Peyer's patch (tissue), 4 donors: ENCODE measurements at regions not wholly inside any gene's neighbourhood (a gene's known extent, or its start where the extent isn't known, plus 50 kb on each side); places are given as distances from the start of the nearest gene placed in this dataset.
"Not testable (repeated sequence)": the region's sequence is repeated elsewhere in the genome, so short reads cannot be mapped to it uniquely, and the experiment has no call there.

ENCODE experiments used
- DNase-seq, 3 donors: peaks; one replicate each; pipeline ENCODE4 v3.0.0-alpha.2; 2017 to 2019
- H3K27ac ChIP-seq, 4 donors: fragments of 200-600 bp; sonication (generic); one replicate each; pipeline ENCODE4 v1.5.1; 2016 to 2019
- H3K27me3 ChIP-seq, 2 donors: fragments of 200-600 bp; sonication (generic); one replicate each; pipeline ENCODE4 v1.5.1; 2019
- H3K36me3 ChIP-seq, 3 donors: fragments of 200-600 bp; sonication (generic); one replicate each; pipeline ENCODE4 v1.5.1; 2016 to 2019
- H3K4me1 ChIP-seq, 4 donors: fragments of 200-600 bp; sonication (generic); one replicate each; pipeline ENCODE4 v1.5.1; 2016 to 2019
- H3K4me3 ChIP-seq, 4 donors: fragments of 200-600 bp; sonication (generic); 1 replicate in 3 of 4; 2 replicates in 1 of 4; pipeline ENCODE4 v1.5.1; 2016 to 2019; ENCODE audit warnings: mild to moderate bottlenecking in 1 of 4
- H3K9me3 ChIP-seq, 4 donors: fragments of 200-600 bp; sonication (generic); one replicate each; pipeline ENCODE4 v1.5.1; 2016 to 2019; ENCODE audit warnings: mild to moderate bottlenecking in 1 of 4
- POLR2A ChIP-seq, 2 donors: fragments of 450-650 bp; IDR thresholded peaks; one replicate each; pipeline ENCODE4 v1.5.1; 2017; ENCODE audit warnings: antibody characterized with exemption in 2 of 2, mild to moderate bottlenecking in 2 of 2, moderate library complexity in 2 of 2
- TF ChIP-seq, protein P1 (sequence below), 6 experiments: fragments of 450-650 bp in 4 of 6; fragments of 200-600 bp in 2 of 6; sonication (generic) in 1 of 6; IDR thresholded peaks; one replicate each; pipeline ENCODE4 v1.5.1; 2017 to 2019; ENCODE audit warnings: antibody characterized with exemption in 6 of 6, mild to moderate bottlenecking in 3 of 6, moderate library complexity in 1 of 6

GRCh38 chr12:87015352-87015751 is 759.2 kb upstream of the MGAT4C start:
- H3K27me3 ChIP-seq = no peaks in the 10 kb centered on the region
- DNase-seq = no peak
- H3K27ac ChIP-seq = no peak overlapping the region
- no peaks in the 10 kb centered on the region for H3K9me3 ChIP-seq
- H3K4me3 ChIP-seq = no peak overlapping the region
- TF ChIP-seq, protein P1, sequence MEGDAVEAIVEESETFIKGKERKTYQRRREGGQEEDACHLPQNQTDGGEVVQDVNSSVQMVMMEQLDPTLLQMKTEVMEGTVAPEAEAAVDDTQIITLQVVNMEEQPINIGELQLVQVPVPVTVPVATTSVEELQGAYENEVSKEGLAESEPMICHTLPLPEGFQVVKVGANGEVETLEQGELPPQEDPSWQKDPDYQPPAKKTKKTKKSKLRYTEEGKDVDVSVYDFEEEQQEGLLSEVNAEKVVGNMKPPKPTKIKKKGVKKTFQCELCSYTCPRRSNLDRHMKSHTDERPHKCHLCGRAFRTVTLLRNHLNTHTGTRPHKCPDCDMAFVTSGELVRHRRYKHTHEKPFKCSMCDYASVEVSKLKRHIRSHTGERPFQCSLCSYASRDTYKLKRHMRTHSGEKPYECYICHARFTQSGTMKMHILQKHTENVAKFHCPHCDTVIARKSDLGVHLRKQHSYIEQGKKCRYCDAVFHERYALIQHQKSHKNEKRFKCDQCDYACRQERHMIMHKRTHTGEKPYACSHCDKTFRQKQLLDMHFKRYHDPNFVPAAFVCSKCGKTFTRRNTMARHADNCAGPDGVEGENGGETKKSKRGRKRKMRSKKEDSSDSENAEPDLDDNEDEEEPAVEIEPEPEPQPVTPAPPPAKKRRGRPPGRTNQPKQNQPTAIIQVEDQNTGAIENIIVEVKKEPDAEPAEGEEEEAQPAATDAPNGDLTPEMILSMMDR (IDR thresholded peaks at IDR 0.05) = no peak
- TF ChIP-seq POLR2A (IDR thresholded peaks at IDR 0.05) = no peak
- H3K4me1 ChIP-seq = no peaks in the 10 kb centered on the region
- no peaks in the 10 kb centered on the region for H3K36me3 ChIP-seq

DNA sequence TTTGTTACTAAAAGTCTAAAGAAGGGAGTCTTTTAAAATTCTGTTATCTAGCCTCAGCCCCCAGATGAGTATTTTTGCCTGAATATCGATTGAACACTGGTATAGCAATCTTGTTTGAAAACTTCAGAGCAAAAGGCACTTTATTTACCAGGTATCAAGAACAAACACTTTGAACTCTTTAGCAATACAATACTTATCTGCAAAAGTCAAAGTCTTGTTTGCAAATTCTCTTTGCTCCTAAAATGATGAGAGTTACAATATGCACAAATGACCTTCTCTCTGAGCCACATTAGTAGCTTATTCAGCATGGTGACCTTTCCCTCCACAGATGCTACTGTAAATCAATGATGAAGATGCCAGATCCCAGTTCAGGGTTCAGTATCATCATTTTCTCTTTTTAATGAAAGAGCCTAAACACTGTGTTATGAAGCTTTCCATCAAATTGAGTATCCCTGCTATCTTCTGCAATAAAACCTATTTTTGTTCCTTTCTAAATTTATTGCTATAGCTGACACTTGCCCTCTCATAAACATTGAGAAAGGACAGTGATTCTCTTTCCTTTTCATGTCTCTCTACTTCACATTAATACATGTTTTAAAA is 752.7 kb upstream of the MGAT4C start:
- no peak for TF ChIP-seq POLR2A (IDR thresholded peaks at IDR 0.05)
- Histone ChIP-seq H3K4me3 (no peak overlapping the region), H3K36me3 (no peaks in the 10 kb centered on the region), H3K9me3 (no peaks in the 10 kb centered on the region), H3K27me3 (no peaks in the 10 kb centered on the region), H3K4me1 (no peaks in the 10 kb centered on the region), H3K27ac (no peak overlapping the region)
- no peak for DNase-seq

DNA sequence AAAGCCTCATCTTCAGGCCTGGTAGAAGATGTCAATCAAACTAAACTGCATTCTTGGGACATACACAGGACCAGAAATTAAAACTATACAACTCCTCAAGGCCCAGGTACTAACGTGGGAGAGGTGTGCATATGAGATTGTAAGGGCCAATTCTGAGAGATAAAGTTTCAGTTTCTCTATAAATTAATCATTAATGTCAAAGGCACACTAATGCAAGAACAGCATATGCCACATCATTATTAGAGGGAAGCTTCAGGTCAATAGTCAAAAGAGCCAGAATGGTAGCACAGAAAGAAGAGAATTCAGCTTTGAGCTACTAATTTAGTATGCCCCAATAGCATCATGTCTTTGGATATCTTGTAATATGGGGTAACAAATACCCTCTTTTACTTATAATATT is 744.9 kb upstream of the MGAT4C start:
- Histone ChIP-seq H3K27ac (no peak overlapping the region), H3K36me3 (no peaks in the 10 kb centered on the region), H3K27me3 (no peaks in the 10 kb centered on the region), H3K4me3 (no peak overlapping the region), H3K4me1 (no peaks in the 10 kb centered on the region), H3K9me3 (no peaks in the 10 kb centered on the region)
- TF ChIP-seq, protein P1 (IDR thresholded peaks at IDR 0.05) = no peak
- no peak for TF ChIP-seq POLR2A (IDR thresholded peaks at IDR 0.05)
- DNase-seq = no peak

DNA sequence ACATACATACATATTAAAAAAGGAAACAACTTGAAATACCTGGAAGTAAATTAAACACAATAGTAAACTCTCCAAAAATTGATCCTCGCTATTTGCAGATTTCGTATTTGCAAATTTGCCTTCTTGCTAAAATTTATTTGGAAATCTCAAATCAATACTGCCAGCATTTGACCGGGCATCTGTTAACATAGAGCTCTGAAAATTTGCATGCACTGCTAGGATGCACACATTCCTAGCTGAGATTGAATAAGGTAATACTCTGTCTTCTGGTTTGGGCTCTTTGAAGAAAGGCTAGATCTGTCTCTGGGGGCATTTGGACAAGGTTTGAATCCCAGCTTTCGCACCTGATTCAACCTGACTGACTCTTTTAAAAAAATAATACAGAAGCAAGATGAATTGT is 729.1 kb upstream of the MGAT4C start:
- no peak for TF ChIP-seq POLR2A (IDR thresholded peaks at IDR 0.05)
- TF ChIP-seq, protein P1 (IDR thresholded peaks at IDR 0.05) = no peak
- H3K36me3 ChIP-seq = no peaks in the 10 kb centered on the region
- no peak for DNase-seq
- H3K9me3 ChIP-seq = no peaks in the 10 kb centered on the region
- no peak overlapping the region for H3K27ac ChIP-seq
- H3K4me1 ChIP-seq = no peaks in the 10 kb centered on the region
- no peak overlapping the region for H3K4me3 ChIP-seq
- no peaks in the 10 kb centered on the region for H3K27me3 ChIP-seq

DNA sequence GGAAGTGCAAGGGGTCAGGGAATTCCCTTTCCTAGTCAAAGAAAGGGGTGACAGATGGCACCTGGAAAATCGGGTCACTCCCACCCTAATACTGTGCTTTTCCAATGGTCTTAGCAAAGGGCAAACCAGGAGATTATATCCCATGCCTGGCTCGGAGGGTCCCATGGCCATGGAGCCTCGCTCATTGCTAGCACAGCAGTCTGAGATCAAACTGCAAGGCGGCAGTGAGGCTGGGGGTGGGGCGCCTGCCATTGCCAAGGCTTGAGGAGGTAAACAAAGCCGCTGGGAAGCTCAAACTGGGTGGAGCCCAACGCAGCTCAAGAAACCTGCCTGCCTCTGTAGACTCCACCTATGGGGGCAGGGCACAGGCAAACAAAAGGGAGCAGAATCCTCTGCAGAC is 714.4 kb upstream of the MGAT4C start:
- DNase-seq, H3K27me3 ChIP-seq, H3K4me3 ChIP-seq: not testable (repeated sequence)

DNA sequence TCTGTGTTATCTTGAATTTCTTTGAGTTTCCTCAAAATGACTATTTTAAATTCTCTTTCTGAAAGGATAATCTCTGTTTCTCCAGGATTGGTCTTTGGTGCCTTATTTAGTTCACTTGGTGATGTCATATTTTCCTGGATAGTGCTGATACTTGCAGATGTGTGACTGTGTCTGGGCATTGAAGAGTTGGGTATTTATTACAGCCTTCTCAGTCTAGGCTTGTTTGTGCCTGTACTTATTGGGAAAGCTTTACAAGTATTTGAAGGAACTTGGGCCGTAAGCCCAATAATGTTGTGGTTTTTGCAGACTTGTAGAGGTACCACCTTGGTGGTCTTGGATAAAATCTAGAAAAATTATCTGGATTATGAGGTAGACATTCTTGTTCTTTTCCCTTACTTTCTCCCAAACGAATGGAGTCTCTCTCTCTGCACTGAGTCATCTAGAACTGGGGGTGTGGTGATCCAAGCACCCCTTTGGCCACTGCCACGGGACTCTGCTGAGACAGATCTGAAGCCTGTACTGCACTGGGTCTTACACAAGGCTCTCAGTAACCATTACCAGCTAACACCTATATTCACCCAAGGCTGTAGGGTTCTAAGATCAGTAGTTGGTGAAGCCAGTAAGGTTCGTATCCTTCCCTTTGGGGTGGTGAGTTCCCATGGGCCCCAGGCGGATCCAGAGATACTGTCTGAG is 703.7 kb upstream of the MGAT4C start:
- no peaks in the 10 kb centered on the region for H3K36me3 ChIP-seq
- H3K27me3 ChIP-seq = no peaks in the 10 kb centered on the region
- H3K4me3 ChIP-seq = no peak overlapping the region
- H3K27ac ChIP-seq = no peak overlapping the region
- no peak for DNase-seq
- no peak for TF ChIP-seq POLR2A (IDR thresholded peaks at IDR 0.05)
- TF ChIP-seq, protein P1 (IDR thresholded peaks at IDR 0.05) = no peak
- no peaks in the 10 kb centered on the region for H3K4me1 ChIP-seq
- no peaks in the 10 kb centered on the region for H3K9me3 ChIP-seq

More for the DNA sequence above, 714.4 kb upstream of the MGAT4C start:
- not testable (repeated sequence) for H3K9me3 ChIP-seq, H3K27ac ChIP-seq, H3K4me1 ChIP-seq, H3K36me3 ChIP-seq
